HG03469 (cell line): ENCODE measurements at regions not wholly inside any gene's neighbourhood (a gene's known extent, or its start where the extent isn't known, plus 50 kb on each side); places are given as distances from the start of the nearest gene placed in this dataset.

Experiments used
- ATAC-seq: cut with Tn5 transposase; IDR thresholded peaks from one replicate; pipeline ENCODE4 v1.9.1; 2021; ENCODE audit warnings: mild to moderate bottlenecking, moderate library complexity, moderate number of reproducible peaks; ENCODE audit not compliant: unreplicated experiment

DNA sequence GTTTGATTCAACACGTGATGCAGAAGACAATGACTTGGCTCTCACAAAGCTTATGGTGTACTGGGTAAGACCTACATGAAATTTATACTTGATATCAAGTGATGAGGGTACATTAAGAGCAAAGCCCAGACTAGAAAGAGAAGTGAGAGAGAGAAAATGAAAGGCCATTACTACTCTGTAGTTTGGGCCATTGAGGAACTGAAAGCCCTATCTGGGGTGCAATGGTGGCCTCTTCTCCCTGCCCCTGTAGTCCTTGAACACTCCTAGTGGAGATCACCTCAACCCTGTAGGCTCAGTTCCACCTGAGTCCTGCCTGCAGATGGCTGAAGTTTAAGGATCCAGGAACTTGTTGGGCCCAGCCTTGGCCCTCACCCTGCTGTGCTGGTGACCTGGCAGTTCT lies 569.8 kb upstream of the MEX3C start:
- ATAC-seq, result no peak

DNA sequence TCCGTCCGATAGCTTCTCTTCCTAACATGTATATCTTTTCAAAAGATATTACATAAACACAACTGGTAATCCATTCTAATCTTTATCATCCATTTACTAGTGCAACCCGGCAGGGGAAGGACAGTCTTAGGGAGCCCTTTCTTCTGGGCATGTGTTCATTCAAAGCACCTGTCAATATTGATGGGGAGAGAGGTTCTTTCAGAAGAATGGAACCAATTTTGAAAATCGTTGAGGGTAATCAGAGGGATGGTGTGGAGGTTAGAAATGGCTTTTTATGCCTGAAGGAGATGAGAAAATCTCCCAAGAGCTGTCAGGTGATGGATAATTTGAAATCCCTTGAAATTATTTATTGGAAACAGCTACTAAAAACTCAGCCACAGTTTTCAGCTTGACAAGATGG lies 561.9 kb upstream of the DCC start:
- ATAC-seq, result no peak

- no peak for ATAC-seq
Measured at GRCh38 chr18:51789871-51790270, 550.1 kb upstream of the DCC start.

- no peak for ATAC-seq
Measured at GRCh38 chr18:51801514-51801913, 538.5 kb upstream of the DCC start.

GRCh38 chr18:51802569-51803428 lies 537.2 kb upstream of the DCC start:
- no peak for ATAC-seq

DNA sequence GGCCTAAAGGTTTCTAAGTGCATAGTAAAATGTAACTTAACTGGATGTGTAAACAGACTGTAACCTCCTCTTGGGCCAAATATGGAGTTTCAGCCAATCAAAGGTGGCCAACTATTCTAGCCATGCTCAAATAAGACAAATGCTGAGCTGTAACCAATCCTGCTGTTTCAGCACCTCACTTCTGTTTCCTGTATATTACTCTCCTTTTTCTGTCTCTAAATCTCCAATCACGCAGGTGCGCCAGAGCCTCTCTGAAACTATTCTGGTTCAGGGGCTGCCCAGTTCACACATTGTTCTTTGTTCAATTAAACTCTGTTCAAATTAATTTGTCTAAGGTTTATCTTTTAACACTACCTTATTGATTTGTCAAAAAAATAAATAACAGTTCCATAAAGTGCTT lies 532.7 kb upstream of the DCC start:
- no peak for ATAC-seq

DNA sequence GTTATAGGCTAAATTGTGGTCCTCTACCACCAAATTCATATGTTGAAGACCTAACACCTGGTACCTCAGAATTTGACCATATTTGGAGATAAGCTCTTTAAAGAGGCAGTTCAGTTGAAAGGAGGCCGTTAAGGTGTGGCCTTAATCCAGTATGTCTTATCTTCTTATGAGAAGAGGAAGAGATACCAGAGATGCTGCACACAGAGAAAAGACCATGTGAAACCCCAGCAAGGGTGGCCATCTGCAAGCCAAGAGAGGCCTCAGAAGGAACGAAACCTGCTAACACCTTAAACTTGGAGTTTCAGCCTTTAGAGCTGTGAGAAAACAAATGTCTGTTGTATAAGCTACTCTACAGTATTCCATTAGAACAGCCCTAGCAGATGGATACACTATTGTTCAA lies 528.1 kb upstream of the DCC start:
- ATAC-seq, result no peak

- no peak for ATAC-seq
Measured at GRCh38 chr18:51813740-51814139, 526.3 kb upstream of the DCC start.

GRCh38 chr18:51821610-51822009 lies 518.4 kb upstream of the DCC start:
- no peak for ATAC-seq

GRCh38 chr18:51824746-51825145 lies 515.3 kb upstream of the DCC start:
- ATAC-seq, result no peak

DNA sequence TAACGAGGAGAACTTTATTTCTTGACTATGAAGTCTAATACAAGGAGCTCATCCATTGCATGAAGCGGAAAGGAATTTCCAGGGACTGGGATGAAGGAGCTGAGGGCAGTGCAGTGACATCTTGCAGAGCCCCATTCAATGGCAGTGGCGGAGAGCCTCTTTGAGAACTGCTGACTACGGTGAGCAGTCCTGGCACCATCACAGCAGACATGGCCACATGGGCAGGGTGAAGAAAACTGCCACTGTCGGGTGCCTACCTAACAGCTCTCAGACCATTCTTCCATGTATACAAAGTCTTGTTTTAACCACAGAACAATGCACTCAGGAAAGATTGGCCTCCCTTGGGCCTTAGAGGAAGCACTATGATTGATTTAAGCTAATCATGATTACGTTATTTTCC lies 506.1 kb upstream of the DCC start:
- no peak for ATAC-seq

DNA sequence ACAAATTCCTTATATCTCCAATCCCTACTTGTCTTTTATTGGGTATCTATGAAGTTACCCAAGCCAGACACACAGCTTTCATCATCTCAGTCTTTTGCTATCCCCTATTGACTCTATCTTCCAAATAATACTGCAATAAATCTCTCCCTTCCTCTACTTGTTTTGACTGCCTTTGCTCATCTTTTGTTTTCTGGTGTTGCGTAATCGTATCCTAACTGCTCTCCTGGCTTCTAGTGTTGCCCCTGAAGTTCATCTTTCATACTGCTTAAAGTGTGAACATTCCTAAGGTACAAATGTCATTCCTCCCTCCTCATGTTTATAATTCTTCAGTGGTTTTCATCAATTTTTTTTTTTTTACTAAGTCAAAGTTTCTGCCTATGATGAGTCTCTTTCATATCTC lies 491.3 kb upstream of the DCC start:
- ATAC-seq, result no peak

GRCh38 chr18:51852681-51853080 lies 487.3 kb upstream of the DCC start:
- ATAC-seq, result no peak

DNA sequence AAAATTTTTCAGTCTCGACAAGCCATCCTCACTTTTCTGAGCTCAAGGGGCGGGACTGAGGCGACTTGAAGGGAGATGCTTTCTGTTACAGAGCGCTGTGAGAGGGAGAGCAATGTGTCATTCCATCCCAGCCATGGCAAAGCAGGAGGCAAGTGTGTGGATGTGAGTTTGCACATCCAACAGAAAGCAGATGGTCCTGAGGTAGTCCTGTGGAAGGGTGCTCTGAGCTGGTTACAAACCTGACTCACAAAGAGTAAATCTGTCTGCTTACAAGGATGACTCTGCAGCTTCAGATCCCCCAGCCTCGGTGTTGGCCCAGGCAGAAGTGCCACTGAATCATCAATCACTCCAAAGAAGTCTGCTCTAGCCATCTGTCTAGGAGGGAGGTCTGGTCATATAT lies 482.0 kb upstream of the DCC start:
- ATAC-seq, result no peak

GRCh38 chr18:51861046-51861445 lies 479.0 kb upstream of the DCC start:
- no peak for ATAC-seq

DNA sequence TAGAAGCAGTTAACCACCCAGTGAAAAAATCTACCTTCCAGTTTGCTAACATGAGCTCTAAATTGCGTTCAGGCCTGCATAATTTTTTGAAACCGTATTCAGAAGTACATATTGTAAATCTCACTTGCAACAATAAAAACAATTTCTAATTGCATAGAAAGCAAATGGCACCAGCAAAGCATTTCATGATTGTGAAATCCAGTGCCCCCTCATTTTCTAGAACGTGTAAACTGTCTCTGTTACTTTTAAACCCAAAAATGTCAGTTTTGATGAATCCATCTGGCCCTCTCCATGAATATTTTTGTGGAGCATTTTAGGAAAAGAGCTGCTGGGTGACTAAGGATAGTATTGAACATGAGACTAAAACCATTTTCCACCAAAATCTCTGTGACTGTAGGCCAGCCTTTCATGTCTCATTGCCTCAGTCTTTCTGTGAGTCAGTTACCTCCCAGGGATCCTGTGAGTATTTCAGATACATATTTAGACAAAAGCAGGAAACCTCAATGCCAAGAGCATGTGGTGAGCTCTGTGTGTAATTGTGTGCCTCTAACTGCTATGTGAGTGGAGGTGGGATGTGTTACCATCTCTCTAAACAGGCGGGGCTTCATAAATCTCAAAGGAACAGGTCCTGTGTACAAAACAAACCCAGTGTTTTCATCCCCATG lies 477.8 kb upstream of the DCC start:
- no peak for ATAC-seq

DNA sequence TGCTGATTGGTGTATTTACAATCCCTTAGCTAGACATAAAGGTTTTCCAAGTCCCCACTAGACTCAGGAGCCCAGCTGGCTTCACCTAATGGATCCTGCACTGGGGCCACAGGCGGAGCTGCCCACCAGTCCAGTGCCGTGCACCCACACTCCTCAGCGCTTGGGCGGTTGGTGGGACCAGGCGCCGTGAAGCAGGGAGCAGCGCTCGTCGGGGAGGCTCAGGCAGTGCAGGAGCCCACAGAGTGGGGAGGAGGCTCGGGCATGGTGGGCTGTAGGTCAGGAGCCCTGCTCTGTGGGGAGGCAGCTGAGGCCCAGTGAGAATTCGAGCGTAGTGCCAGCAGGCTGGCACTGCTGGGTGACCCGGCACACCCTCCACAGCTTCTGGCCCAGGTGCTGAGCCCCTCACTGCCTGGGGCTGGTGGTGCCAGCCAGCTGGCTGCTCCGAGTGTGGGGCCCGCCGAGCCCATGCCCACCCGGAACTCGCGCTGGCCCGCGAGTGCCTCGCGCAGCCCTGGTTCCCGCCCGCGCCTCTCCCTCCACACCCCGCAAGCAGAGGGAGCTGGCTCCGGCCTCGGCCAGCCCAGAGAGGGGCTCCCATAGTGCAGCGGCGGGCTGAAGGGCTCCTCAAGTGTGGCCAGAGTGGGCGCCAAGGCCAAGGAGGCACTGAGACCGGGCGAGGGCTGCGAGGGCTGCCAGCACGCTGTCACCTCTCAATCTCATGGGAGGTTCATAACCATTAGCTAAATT lies 475.6 kb upstream of the DCC start:
- no peak for ATAC-seq

DNA sequence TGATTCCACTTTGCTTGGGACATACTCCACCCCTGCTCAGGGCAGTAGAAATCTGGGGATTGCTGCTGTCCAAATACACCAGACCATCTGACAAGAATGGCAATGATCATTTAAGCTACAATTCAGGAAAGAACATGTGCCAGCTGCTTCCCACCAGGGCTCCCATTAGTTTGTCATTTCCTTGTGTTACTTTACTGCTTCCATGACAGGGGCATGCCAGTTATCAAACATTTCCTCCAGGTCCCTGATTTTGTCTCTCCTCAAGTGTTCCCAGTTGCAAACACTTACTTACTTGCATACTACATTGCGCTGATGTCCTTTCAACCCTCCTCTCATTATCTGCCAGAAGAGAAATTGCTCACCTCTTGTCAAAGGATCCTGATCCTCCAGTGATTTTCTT lies 474.5 kb upstream of the DCC start:
- ATAC-seq, result no peak

- no peak for ATAC-seq
Measured at GRCh38 chr18:51867767-51868166, 472.2 kb upstream of the DCC start.

- ATAC-seq, result no peak
Measured at GRCh38 chr18:51878724-51879123, 461.3 kb upstream of the DCC start.

GRCh38 chr18:51879329-51879728 lies 460.7 kb upstream of the DCC start:
- no peak for ATAC-seq

DNA sequence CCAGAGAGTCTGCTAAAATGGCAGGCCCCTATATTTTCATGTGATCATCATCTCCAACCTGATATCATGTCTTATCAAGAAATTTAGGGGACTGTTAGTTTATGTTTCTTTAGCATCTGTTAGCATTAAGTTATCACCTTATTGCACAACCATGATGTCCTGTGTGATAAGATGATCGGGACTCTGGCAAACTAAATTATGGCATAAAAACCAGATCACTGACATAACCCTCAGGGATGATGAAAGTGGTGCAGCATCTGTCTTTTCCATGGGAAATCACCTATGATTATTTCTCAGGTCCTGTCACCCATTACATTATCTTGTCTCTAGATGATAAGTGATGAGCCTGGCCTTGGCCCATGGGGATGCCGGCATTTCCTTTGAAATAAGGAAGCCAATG lies 458.6 kb upstream of the DCC start:
- ATAC-seq, result no peak
